ENCODE measurements at regions not wholly inside any gene's neighbourhood (a gene's known extent, or its start where the extent isn't known, plus 50 kb on each side); places are given as distances from the start of the nearest gene placed in this dataset.

- DNase-seq: no peak
These were observed 677.0 kb downstream of the NYAP2 start for GRCh38 chr2:226076529-226076928.

- no peak for DNase-seq
These were observed 674.9 kb downstream of the NYAP2 start for GRCh38 chr2:226074391-226074790.

- DNase-seq: no peak
These were observed 674.1 kb downstream of the NYAP2 start for GRCh38 chr2:226073496-226074160.

- DNase-seq: no peak
These were observed 667.4 kb downstream of the NYAP2 start for GRCh38 chr2:226066873-226067272.

GRCh38 chr2:226066391-226066790 lies 666.9 kb downstream of the NYAP2 start:
- no peak for DNase-seq

- DNase-seq: no peak
These were observed 665.5 kb downstream of the NYAP2 start for GRCh38 chr2:226064932-226065570.

- peak; percentile 63 for DNase-seq
These were observed 664.4 kb downstream of the NYAP2 start for GRCh38 chr2:226063704-226064440.

GRCh38 chr2:226059961-226060627 lies 660.6 kb downstream of the NYAP2 start:
- DNase-seq: no peak

GRCh38 chr2:226057914-226058313 lies 658.4 kb downstream of the NYAP2 start:
- no peak for DNase-seq

- no peak for DNase-seq
These were observed 657.9 kb downstream of the NYAP2 start for GRCh38 chr2:226057365-226057764.

- no peak for DNase-seq
These were observed 653.4 kb downstream of the NYAP2 start for GRCh38 chr2:226052772-226053416.

GRCh38 chr2:226050822-226051221 lies 651.3 kb downstream of the NYAP2 start:
- peak; percentile 17 for DNase-seq

- DNase-seq: peak; percentile 83
These were observed 649.1 kb downstream of the NYAP2 start for GRCh38 chr2:226048611-226049010.

- DNase-seq: no peak
These were observed 645.6 kb downstream of the NYAP2 start for GRCh38 chr2:226045080-226045479.

- no peak for DNase-seq
These were observed 640.9 kb downstream of the NYAP2 start for GRCh38 chr2:226040344-226040900.

GRCh38 chr2:226037526-226037925 lies 638.0 kb downstream of the NYAP2 start:
- no peak for DNase-seq

GRCh38 chr2:226031647-226032501 lies 632.4 kb downstream of the NYAP2 start:
- peak; percentile 56 for DNase-seq

GRCh38 chr2:226030788-226031646 lies 631.5 kb downstream of the NYAP2 start:
- peak; percentile 70 for DNase-seq

- DNase-seq: no peak
These were observed 630.9 kb downstream of the NYAP2 start for GRCh38 chr2:226030369-226030768.

- no peak for DNase-seq
These were observed 624.4 kb downstream of the NYAP2 start for GRCh38 chr2:226023946-226024345.
